GM19240 (cell line): ENCODE measurements at regions not wholly inside any gene's neighbourhood (a gene's known extent, or its start where the extent isn't known, plus 50 kb on each side); places are given as distances from the start of the nearest gene placed in this dataset.

Experiments
- DNase-seq: peaks from one replicate; pipeline ENCODE4 v3.0.0; 2011; ENCODE audit warnings: low spot score; ENCODE audit not compliant: insufficient read length

DNA sequence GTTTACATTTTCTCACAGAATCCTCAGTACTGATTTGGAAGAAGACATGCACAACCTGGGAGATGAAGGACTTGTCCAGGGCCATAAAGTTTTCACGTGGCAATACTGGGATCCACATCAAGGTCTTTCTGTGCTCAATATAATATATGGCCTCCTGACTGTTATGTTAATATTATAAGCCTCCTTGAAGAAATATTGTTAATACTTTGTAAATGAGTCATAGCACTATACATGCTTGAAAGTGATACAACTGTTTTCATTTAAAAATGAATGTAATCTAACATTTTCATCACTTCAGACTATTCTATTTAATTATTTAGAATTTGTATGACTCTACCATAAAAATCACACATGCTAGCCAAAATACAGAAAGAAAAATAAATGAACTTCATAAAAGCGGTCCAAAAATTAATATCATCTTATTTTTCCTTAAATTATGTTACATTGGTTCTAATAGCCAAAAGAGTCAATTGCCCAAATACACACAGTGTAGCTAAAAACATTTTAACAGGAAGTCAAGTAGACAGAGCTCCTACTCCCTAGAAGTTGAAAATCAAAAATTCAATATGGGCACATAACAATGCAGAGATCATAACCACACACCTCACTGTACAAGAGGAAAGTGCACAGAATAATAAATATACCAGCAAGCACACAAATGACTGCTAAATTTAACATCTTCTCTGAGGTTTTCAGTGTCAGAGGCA, 188.0 kb upstream of the HDDC2 start:
- no peak for DNase-seq

- DNase-seq: no peak
Measured at GRCh38 chr6:125491860-125492618, 190.3 kb upstream of the HDDC2 start.

GRCh38 chr6:125498606-125499005, 196.8 kb upstream of the HDDC2 start:
- no peak for DNase-seq

- DNase-seq: no peak
Measured at GRCh38 chr6:125499535-125499934, 197.8 kb upstream of the HDDC2 start.

GRCh38 chr6:125503181-125503580, 201.4 kb upstream of the HDDC2 start:
- DNase-seq: no peak

DNA sequence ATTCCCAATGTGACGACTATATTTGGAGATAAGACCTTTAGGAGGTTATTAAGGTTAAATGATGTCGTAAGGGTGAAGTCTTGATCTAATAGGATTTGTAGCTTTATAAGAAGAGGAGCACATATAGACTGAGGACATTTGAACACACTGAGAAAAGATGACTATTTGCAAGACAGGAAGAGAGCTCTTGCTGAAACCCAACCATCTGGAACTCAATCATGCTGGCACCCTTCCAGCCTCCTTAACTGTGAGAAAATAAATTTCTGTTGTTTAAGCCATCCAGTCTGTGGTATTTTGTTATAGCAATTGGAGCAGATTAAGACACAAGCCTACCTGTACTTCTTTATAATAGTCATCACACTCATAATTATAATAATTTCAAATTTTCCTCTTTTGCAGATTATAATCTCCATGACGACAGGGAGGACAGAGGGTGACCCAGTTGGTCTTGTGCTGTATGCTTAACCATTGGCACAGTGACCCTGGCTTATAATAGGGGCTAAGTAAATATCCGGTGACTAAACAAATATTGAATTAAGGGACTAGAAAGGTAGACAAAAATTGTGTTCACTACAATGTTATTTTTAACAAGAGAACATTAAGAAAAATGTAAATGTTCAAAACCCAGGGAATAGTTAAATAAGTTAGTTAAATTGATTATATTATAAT, 206.4 kb upstream of the HDDC2 start:
- DNase-seq: no peak

GRCh38 chr6:125508793-125509192, 207.0 kb upstream of the HDDC2 start:
- no peak for DNase-seq

- DNase-seq: no peak
Measured at GRCh38 chr6:125509477-125509876, 207.7 kb upstream of the HDDC2 start.

DNA sequence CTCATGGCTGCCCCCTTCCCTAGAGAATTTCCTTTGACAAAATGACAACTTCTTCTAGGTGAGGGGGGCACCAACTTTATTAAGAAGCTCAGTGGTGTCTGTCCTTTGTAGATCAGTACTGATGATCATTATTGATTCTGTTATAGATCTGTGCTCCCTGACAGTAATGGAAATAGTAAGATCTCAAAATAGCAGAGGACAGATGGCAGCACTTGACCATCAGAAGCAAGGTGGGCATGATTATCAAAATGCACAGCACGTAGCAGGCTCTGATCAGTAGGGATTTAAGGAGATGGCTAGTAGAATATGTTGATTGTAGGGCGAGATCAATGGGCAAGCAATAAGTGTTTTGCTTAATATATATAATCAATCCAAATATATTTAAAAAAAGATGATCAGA, 208.6 kb upstream of the HDDC2 start:
- DNase-seq: no peak

DNA sequence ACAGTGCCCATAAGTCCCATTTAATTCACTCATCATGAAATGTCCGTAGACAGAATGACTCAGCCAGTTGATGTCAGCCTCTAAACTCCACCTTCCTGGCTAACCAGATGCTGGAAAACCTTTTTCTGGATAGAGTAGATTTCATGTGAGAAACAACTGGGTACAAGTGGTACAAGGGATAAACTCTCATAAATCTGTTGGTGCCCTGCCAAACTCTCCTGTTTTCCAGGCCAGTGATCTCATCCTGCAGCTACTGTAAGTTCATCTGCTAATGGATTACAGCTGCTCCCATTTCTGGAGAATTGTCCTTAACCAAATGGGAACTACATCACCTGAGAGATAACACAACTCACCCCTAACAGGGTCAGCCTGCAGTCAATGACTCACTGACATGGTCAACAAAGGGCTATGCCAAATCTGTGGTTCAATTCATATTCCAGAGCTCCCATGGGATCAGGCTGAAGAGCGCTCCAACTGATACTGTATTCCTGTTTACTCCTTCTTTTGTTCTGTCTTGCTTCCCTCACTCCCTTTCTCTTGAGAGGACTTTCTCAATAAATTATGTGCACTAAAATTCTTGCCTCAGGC, 210.1 kb upstream of the HDDC2 start:
- no peak for DNase-seq

DNA sequence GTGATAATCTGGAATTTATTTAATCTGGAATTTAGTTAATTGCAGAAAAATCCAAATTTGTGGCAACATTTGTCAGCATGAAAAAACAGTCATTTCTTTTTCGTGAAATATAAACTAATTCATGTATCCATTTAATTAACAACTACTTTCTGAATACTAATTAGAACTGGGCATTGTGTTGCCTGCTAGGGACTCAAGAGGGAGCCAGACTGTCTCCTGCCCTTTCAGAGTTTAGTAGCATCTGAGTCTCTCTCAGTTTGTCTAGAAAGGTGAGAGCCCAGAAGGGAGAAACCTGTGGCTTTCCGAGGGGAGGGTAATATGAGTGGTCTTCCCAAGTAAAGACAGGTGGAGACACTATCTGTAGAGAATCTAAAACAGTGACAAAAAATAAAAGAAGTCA, 210.9 kb upstream of the HDDC2 start:
- DNase-seq: peak; percentile 2

DNA sequence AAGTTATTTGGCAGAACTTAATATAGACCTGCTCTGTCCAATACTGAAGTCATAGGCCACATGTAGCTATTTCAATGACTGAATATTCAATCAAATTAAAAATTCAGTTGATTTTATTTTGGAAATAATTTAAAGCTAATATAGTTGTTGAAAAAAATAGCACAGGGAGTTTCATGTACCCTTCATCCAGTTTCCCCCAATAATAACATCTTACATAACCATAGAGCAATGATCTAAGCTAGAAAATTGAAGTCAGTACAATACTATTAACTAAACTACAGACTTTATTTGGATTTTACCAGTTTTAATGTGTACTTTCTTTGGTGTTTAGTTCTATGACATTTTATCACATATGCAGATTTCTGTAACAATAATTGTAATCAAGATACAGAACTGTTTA, 212.2 kb upstream of the HDDC2 start:
- no peak for DNase-seq

DNA sequence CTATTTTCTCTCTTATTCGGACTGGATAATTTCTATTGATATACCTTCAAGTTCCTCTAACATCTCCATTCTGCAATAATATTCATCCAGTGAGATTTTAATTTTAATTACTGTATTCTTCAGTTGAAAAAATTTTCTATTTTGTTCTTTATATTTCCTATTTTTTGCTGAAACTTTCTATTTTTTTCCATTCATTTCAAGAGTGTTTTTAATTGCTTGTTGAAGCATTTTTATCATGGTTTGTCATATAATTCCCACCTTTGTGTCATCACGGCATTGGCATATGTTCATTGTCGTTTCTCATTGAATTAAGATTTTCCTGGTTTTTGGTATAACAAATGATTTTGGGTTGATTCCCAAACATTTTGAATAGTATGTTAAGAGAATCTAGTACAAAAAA, 214.9 kb upstream of the HDDC2 start:
- no peak for DNase-seq

- DNase-seq: no peak
Measured at GRCh38 chr6:125519367-125519766, 217.6 kb upstream of the HDDC2 start.

DNA sequence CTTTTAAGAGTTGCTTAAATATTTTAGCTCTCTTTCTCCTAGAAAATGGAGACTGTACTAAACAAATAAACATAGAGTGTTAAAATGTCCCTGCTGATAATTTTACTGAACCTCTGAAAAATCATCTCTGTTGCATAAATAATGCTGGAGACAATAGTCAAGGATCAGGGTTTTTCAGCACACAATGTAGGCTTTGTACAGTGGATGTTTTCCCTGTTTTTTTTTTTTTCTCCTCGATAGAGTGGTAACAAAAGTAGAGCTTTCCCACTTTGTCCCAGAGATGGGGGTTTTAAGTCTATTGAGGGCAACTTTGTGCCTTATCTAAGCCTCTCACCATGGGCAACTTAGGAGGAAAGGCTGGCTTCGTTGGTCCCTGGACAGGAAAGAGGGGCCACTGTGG, 222.6 kb upstream of the HDDC2 start:
- no peak for DNase-seq

DNA sequence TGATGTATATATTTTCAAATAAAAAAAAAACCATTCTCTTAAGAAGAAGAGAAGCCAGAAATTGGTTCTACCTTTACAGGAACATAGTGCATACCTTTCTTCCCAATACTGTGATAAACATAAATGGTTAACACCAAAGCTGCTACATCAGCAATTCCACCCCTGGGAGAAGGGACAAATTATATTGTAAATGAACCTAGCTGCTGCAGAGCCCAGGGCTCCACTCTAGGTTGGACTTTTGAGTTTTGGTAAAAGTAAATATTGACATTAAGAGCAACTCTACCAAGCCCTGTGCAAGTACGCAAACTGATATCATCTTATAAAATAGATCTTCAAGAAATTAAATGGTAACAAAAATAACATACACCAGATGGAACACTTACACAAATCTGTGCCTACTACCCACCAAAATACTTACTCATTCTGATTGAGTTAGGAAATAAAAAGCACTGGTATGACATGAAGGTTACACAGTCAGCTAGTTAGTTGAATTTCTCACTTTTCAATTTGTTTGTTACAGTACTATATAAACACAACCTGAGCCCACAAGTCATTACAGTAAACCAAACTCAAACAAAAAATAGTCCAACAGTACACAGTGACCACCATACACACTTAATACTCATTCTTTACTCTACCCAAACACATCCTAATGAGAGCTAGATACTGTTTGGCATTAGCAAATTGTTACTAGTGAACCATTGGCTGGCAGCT, 223.3 kb upstream of the HEY2 start:
- no peak for DNase-seq

DNA sequence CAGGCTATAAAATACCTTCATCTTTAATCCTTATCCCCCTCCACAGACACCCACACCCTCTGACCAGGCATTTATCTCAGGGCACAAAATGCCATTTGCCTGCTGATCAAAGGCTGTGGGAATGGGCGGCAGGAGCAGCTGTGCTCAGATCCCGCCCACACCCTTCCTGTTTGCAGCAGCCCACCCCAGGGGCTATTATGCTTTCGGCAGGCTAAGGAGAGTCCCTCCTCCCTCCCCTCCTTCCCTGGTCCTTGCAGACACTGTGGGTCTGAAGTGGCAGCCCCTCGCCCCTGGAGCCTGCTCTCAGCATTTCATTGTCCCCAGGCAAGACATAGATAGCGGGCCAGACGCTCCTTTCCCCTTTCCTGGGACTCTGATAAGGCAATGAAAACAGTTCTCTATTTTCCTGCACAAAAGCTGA, 220.8 kb upstream of the HEY2 start:
- DNase-seq: no peak

DNA sequence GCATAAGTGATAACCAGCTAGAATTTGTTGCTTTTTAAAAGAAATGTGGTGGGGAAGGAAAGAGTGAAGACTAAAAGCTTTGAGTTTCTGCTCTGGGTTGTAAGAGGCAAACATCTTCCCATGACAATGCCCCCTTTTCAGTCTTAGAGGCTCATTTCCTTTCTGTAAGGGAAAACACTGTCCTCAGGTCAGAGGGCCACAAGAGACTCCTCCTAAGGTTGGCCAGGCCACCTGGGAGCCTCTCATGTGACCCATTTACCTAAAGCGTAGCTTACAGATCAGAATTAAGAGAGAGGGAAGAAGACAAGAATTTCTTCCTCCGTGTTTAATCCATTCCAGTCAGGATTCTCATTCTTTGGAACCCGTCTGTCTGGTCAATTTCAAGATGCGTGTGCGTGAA, 220.4 kb upstream of the HEY2 start:
- DNase-seq: no peak

DNA sequence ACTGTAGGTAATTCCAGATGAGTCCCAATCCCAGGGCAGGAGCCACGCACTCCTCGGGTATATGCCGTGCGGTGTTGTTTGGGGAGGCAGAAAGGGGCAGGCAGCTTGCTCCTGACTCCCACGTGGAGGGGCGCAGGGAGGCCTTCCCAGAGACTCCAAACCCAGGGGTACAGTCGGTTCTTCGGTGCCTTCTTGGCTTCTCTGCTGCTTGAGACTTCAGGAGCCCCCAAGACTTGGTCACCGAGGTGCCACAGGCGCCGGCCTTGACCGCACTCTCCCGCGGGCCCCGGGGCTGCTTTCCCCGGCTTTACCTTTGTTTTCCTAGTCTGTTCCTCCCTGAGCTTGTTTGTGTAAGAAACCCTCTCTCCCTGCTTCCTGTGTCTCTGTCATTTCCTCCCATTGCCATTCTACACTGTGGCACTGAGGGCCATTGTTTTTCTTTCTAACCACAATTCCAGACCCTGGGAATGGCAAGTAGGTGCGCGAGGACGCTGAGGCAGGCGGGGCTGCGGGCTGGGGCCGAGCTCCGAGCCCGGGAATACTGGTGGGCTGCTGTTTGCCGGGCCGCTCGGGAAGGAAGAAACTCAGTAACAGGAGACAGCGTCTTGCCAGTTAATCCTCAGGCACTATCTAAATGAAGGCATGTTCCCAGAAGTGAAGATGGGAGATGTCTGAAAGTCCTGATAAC, 215.6 kb upstream of the HEY2 start:
- no peak for DNase-seq

GRCh38 chr6:125534430-125535263, 214.8 kb upstream of the HEY2 start:
- no peak for DNase-seq
